ENCODE measurements at regions not wholly inside any gene's neighbourhood (a gene's known extent, or its start where the extent isn't known, plus 50 kb on each side); places are given as distances from the start of the nearest gene placed in this dataset.

DNA sequence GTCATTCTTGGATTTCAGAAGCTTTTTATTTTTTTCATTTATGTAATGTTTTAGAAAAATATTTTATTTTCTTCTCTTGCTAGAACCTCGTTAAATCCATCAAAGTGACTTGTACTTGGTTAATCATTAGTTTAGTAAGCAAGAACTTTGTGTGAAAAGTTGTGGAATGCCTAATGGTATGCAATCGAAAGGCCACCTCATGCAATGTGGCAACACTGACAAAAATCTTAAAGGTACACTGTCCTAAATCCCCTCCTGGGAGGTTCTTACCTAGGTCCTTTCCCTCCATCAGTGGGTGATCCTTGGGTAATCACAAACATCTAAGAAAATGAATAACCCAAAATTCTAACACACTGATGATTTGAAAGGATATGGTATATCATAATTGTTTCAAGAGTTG, 304.2 kb downstream of the DNAH5 start:
- no peak overlapping the region for H3K4me3 ChIP-seq
- H2AFZ ChIP-seq: no peak overlapping the region
- H3K4me3 Mint-ChIP-seq: no peak overlapping the region
- no peaks in the 10 kb centered on the region for H3K36me3 Mint-ChIP-seq (ENCODE audit: low read depth)
- H3F3A ChIP-seq (replicated peaks; ENCODE audit: low read depth): no peaks in the 10 kb centered on the region
- ATAC-seq: no peak
- no peak overlapping the region for H3K27ac ChIP-seq (ENCODE audit: low read depth)
- no peaks in the 10 kb centered on the region for H3K9me2 ChIP-seq (ENCODE audit: insufficient read depth)
- no peaks in the 10 kb centered on the region for H3K27me3 Mint-ChIP-seq (ENCODE audit: insufficient read depth, low read depth, poor library complexity)
- H3K4me1 Mint-ChIP-seq: no peaks in the 10 kb centered on the region
- H3K27me3 ChIP-seq (ENCODE audit: insufficient read depth): no peaks in the 10 kb centered on the region
- no peak overlapping the region for H3K27ac Mint-ChIP-seq
- H4K20me1 ChIP-seq (replicated peaks; ENCODE audit: insufficient read depth): no peaks in the 10 kb centered on the region
- no peaks in the 10 kb centered on the region for H3K79me2 ChIP-seq (replicated peaks; ENCODE audit: insufficient read depth)
- TF ChIP-seq NANOG (IDR thresholded peaks at IDR 0.05; ENCODE audit: borderline replicate concordance) (no peak), ZNF114 (CRISPR knock-in tag; IDR thresholded peaks at IDR 0.05) (no peak), ZNF462 (CRISPR knock-in tag; IDR thresholded peaks at IDR 0.05) (no peak), EZH2phosphoT487 (IDR thresholded peaks at IDR 0.05; ENCODE audit: unreplicated experiment) (no peak), JUNB (IDR thresholded peaks at IDR 0.05; ENCODE audit: unreplicated experiment) (no peak), ZNF331 (CRISPR knock-in tag; IDR thresholded peaks at IDR 0.05; ENCODE audit: low read depth) (no peak), STAT1 (IDR thresholded peaks at IDR 0.05; ENCODE audit: unreplicated experiment) (no peak), CTCF (conservative IDR thresholded peaks at IDR 0.05; ENCODE audit: low read depth in 2 of 2) (no peak), POLR2AphosphoS5 (IDR thresholded peaks at IDR 0.05; ENCODE audit: low read depth) (no peak), EZH2 (IDR thresholded peaks at IDR 0.05; ENCODE audit: low read depth, unreplicated experiment) (no peak), CREB1 (CRISPR knock-in tag; IDR thresholded peaks at IDR 0.05; ENCODE audit: low read depth) (no peak)
- TF ChIP-seq, protein P1, sequence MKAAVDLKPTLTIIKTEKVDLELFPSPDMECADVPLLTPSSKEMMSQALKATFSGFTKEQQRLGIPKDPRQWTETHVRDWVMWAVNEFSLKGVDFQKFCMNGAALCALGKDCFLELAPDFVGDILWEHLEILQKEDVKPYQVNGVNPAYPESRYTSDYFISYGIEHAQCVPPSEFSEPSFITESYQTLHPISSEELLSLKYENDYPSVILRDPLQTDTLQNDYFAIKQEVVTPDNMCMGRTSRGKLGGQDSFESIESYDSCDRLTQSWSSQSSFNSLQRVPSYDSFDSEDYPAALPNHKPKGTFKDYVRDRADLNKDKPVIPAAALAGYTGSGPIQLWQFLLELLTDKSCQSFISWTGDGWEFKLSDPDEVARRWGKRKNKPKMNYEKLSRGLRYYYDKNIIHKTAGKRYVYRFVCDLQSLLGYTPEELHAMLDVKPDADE (IDR thresholded peaks at IDR 0.05): no peak
- TF ChIP-seq, protein P2, sequence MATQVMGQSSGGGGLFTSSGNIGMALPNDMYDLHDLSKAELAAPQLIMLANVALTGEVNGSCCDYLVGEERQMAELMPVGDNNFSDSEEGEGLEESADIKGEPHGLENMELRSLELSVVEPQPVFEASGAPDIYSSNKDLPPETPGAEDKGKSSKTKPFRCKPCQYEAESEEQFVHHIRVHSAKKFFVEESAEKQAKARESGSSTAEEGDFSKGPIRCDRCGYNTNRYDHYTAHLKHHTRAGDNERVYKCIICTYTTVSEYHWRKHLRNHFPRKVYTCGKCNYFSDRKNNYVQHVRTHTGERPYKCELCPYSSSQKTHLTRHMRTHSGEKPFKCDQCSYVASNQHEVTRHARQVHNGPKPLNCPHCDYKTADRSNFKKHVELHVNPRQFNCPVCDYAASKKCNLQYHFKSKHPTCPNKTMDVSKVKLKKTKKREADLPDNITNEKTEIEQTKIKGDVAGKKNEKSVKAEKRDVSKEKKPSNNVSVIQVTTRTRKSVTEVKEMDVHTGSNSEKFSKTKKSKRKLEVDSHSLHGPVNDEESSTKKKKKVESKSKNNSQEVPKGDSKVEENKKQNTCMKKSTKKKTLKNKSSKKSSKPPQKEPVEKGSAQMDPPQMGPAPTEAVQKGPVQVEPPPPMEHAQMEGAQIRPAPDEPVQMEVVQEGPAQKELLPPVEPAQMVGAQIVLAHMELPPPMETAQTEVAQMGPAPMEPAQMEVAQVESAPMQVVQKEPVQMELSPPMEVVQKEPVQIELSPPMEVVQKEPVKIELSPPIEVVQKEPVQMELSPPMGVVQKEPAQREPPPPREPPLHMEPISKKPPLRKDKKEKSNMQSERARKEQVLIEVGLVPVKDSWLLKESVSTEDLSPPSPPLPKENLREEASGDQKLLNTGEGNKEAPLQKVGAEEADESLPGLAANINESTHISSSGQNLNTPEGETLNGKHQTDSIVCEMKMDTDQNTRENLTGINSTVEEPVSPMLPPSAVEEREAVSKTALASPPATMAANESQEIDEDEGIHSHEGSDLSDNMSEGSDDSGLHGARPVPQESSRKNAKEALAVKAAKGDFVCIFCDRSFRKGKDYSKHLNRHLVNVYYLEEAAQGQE (IDR thresholded peaks at IDR 0.05; ENCODE audit: unreplicated experiment): no peak
- H3K4me2 ChIP-seq: no peak overlapping the region
- no peaks in the 10 kb centered on the region for H3K4me1 ChIP-seq (ENCODE audit: insufficient read depth)
- no peak for DNase-seq (ENCODE audit: low spot score)
- no peaks in the 10 kb centered on the region; the same call in 2 of the 3 replicates for H3K9me3 Mint-ChIP-seq
- H3K36me3 ChIP-seq (ENCODE audit: insufficient read depth): no peaks in the 10 kb centered on the region; the same call in 1 of the 2 replicates

All from GM23338 (cell line).